ENCODE measurements at regions not wholly inside any gene's neighbourhood (a gene's known extent, or its start where the extent isn't known, plus 50 kb on each side); places are given as distances from the start of the nearest gene placed in this dataset.

DNA sequence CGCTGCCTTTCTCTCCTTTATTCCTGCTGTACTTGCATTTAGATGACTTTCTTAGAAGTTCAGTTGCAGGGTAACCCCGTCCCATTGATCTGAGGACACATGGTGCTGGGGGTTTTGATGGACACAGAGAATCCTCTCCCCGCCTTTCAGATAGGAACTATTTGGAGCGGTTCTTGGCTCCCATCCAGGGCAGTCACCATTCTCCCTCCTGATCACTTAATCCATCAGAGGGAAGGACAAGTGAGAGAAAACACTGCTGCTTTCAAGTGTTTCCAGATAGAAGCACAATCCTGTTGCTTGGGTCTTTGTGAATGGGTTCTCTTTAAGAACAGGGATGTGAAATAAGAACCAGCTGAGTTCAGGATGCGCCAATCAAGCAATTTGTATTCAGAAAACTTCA, 85.2 kb downstream of the IRX1 start:
- TF ChIP-seq, protein P1, sequence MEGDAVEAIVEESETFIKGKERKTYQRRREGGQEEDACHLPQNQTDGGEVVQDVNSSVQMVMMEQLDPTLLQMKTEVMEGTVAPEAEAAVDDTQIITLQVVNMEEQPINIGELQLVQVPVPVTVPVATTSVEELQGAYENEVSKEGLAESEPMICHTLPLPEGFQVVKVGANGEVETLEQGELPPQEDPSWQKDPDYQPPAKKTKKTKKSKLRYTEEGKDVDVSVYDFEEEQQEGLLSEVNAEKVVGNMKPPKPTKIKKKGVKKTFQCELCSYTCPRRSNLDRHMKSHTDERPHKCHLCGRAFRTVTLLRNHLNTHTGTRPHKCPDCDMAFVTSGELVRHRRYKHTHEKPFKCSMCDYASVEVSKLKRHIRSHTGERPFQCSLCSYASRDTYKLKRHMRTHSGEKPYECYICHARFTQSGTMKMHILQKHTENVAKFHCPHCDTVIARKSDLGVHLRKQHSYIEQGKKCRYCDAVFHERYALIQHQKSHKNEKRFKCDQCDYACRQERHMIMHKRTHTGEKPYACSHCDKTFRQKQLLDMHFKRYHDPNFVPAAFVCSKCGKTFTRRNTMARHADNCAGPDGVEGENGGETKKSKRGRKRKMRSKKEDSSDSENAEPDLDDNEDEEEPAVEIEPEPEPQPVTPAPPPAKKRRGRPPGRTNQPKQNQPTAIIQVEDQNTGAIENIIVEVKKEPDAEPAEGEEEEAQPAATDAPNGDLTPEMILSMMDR (IDR thresholded peaks at IDR 0.05), result no peak
- TF ChIP-seq EP300 (IDR thresholded peaks at IDR 0.05), result no peak

Data from ovary (tissue), 3 donors.